ENCODE measurements at regions not wholly inside any gene's neighbourhood (a gene's known extent, or its start where the extent isn't known, plus 50 kb on each side); places are given as distances from the start of the nearest gene placed in this dataset.

- TF ChIP-seq SIN3A (IDR thresholded peaks at IDR 0.05; ENCODE audit: borderline replicate concordance, insufficient read depth, low read depth, low read length): no peak
- in situ Hi-C loops (cut with HindIII; ENCODE audit: low pct_unique_long_range_greater_than_20kb, low sequenced_read_pairs) (no loop called here), intact Hi-C loops (cut with micrococcal nuclease; ENCODE audit: unreplicated experiment) (no loop called here)
- CTCF ChIA-PET: no interaction called here
- no peak for ATAC-seq
- DNase-seq (ENCODE audit: low read depth, low spot score): no peak
- H3K4me3 ChIP-seq (ENCODE audit: low read depth in 2 of 2, low read length in 2 of 2): no peak overlapping the region
- BruUV-seq (replicated peaks): no TSS peak
- H3K27me3 ChIP-seq (ENCODE audit: control insufficient read depth, insufficient read depth, low read length): no peaks in the 10 kb centered on the region
- H3K4me1 ChIP-seq (ENCODE audit: control insufficient read depth, insufficient read depth, low read length): no peaks in the 10 kb centered on the region
- no peaks in the 10 kb centered on the region for H3K9me3 ChIP-seq (ENCODE audit: control insufficient read depth, insufficient read depth, low read depth, low read length)
- POLR2A ChIA-PET: no interaction called here
- H3K36me3 ChIP-seq (ENCODE audit: control insufficient read depth, insufficient read depth, low read length): no peaks in the 10 kb centered on the region
- H3K27ac ChIP-seq (ENCODE audit: low read length): no peak overlapping the region
Observed at GRCh38 chr4:110675426-110675825, 52.5 kb upstream of the PITX2 start.

- Histone ChIP-seq H3K4me1 (ENCODE audit: control insufficient read depth, insufficient read depth, low read length) (no peaks in the 10 kb centered on the region), H3K4me3 (ENCODE audit: low read depth in 2 of 2, low read length in 2 of 2) (no peak overlapping the region), H3K9me3 (ENCODE audit: control insufficient read depth, insufficient read depth, low read depth, low read length) (no peaks in the 10 kb centered on the region), H3K36me3 (ENCODE audit: control insufficient read depth, insufficient read depth, low read length) (no peaks in the 10 kb centered on the region), H3K27ac (ENCODE audit: low read length) (no peak overlapping the region), H3K27me3 (ENCODE audit: control insufficient read depth, insufficient read depth, low read length) (no peaks in the 10 kb centered on the region)
- no peak for DNase-seq (ENCODE audit: low read depth, low spot score)
- ChIA-PET POLR2A (no interaction called here), CTCF (no interaction called here)
- in situ Hi-C loops (cut with HindIII; ENCODE audit: low pct_unique_long_range_greater_than_20kb, low sequenced_read_pairs): no loop called here
- intact Hi-C loops (cut with micrococcal nuclease; ENCODE audit: unreplicated experiment): no loop called here
- no peak for ATAC-seq
- no TSS peak for BruUV-seq (replicated peaks)
- no peak for TF ChIP-seq POLR2AphosphoS5 (IDR thresholded peaks at IDR 0.05; ENCODE audit: low read depth, low read length)
- TF ChIP-seq TCF7L2 (IDR thresholded peaks at IDR 0.05; ENCODE audit: low read depth, low read length): no peak
- no peak for TF ChIP-seq CTCF (IDR thresholded peaks at IDR 0.05)
- no peak for TF ChIP-seq REST (IDR thresholded peaks at IDR 0.05; ENCODE audit: insufficient read depth in 1 of 2, low read depth in 2 of 2, low read length in 1 of 2)
- TF ChIP-seq SIN3A (IDR thresholded peaks at IDR 0.05; ENCODE audit: borderline replicate concordance, insufficient read depth, low read depth, low read length): no peak
Observed at GRCh38 chr4:110676241-110676640, 53.4 kb upstream of the PITX2 start.

GRCh38 chr4:110678517-110679227 lies 55.8 kb upstream of the PITX2 start:
- Histone ChIP-seq H3K9me3 (ENCODE audit: control insufficient read depth, insufficient read depth, low read depth, low read length) (no peaks in the 10 kb centered on the region), H3K27ac (ENCODE audit: low read length) (no peak overlapping the region), H3K4me1 (ENCODE audit: control insufficient read depth, insufficient read depth, low read length) (no peaks in the 10 kb centered on the region), H3K4me3 (ENCODE audit: low read depth in 2 of 2, low read length in 2 of 2) (no peak overlapping the region), H3K27me3 (ENCODE audit: control insufficient read depth, insufficient read depth, low read length) (no peaks in the 10 kb centered on the region), H3K36me3 (ENCODE audit: control insufficient read depth, insufficient read depth, low read length) (no peaks in the 10 kb centered on the region)
- no TSS peak for BruUV-seq (replicated peaks)
- intact Hi-C loops (cut with micrococcal nuclease; ENCODE audit: unreplicated experiment): no loop called here
- ChIA-PET POLR2A (no interaction called here), CTCF (no interaction called here)
- no peak for DNase-seq (ENCODE audit: low read depth, low spot score)
- TF ChIP-seq POLR2AphosphoS5 (IDR thresholded peaks at IDR 0.05; ENCODE audit: low read depth, low read length): no peak
- TF ChIP-seq TCF7L2 (IDR thresholded peaks at IDR 0.05; ENCODE audit: low read depth, low read length): no peak
- no peak for ATAC-seq
- in situ Hi-C loops (cut with HindIII; ENCODE audit: low pct_unique_long_range_greater_than_20kb, low sequenced_read_pairs): no loop called here
